BLaER1 (cell line): ENCODE measurements at regions not wholly inside any gene's neighbourhood (a gene's known extent, or its start where the extent isn't known, plus 50 kb on each side); places are given as distances from the start of the nearest gene placed in this dataset.

Experiments used
- H3K27ac ChIP-seq: shearing (Covaris generic); formaldehyde crosslinking; 2 replicates; pipeline ENCODE4 v1.8.1; 2022
- H3K27me3 ChIP-seq: shearing (Covaris generic); formaldehyde crosslinking; 2 replicates; pipeline ENCODE4 v1.8.1; 2022
- H3K36me3 ChIP-seq: shearing (Covaris generic); formaldehyde crosslinking; 2 replicates; pipeline ENCODE4 v1.8.1; 2022
- H3K4me1 ChIP-seq: shearing (Covaris generic); formaldehyde crosslinking; 2 replicates; pipeline ENCODE4 v1.8.1; 2022
- H3K4me2 ChIP-seq: shearing (Covaris generic); formaldehyde crosslinking; 2 replicates; pipeline ENCODE4 v1.8.1; 2022
- H3K4me3 ChIP-seq: shearing (Covaris generic); formaldehyde crosslinking; 2 replicates; pipeline ENCODE4 v1.8.1; 2022
- H3K9ac ChIP-seq: shearing (Covaris generic); formaldehyde crosslinking; 2 replicates; pipeline ENCODE4 v1.8.1; 2022
- H3K9me3 ChIP-seq: shearing (Covaris generic); formaldehyde crosslinking; 2 replicates; pipeline ENCODE4 v1.8.1; 2022
- H4K20me1 ChIP-seq: shearing (Covaris generic); formaldehyde crosslinking; 2 replicates; pipeline ENCODE4 v1.8.1; 2022
- Cebpa-rat ChIP-seq: shearing (Covaris generic); IDR thresholded peaks from 2 replicates; pipeline ENCODE4 v1.8.1; 2022

DNA sequence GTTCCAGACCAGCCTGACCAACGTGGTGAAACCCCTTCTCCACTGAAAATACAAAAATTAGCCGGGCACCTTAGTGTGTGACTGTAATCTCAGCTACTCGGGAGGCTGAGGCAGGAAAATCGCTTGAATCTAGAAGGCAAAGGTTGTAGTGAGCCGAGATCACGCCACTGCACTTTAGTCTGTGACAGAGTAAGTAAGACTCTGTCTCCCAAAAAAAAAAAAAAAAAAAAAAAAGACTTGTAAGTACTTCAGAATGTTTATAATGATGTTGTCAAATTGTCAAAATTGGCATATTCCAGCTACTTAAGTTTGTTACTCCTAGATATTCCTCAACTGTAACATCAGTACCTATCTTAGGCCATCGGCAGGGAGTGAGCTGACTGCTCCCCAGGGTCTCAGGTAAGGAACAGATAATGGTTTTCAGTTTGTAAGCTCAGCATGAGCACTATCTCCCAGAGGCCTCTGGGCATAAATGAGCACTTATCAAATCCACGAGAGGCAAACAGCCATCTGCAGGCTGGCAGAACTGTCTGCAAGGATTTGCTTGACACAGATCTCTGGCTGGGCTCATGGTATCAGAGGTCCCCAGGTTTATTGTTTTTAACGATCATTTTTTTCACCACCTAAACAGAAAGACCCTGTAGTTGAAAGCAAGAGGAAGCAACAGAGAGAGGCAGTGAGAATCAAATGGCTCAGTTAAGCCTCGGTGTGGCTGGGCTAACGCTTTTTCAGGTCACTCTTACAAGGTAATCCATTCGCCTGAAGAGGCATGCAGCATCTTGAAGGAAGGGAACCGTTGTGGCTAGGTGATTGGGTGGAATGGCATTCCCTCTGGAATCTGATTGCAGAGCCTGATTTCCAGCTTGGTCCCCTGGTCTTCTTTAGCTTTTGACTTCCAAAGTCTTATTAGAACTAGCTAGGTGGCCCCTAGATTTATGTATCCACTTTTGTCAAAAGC, 115.9 kb downstream of the LY86 start:
- H3K9ac ChIP-seq = peak overlapping the region; percentile 57; the same call in 1 of the 2 replicates
- peak overlapping the region; percentile 84 for H3K27ac ChIP-seq
- peak overlapping the region; percentile 84 for H3K4me2 ChIP-seq

DNA sequence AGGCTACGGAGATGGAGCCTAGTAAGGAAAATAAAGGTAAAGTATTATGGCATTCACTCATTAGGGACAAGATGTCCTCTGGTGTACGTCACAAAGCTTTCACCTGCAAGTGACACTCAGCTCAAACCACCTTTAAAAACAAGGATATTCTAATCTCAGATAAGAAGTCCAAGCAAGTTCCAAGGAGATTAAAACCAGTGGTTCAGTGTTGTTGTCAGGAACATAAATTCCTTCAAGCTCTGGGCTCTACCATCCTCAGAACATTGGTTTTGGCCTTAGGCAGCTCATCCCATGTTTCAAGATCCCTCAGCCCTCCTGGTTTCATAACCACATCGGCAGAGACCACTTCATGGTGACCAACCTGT, 116.5 kb downstream of the LY86 start:
- Histone ChIP-seq H3K4me2 (peak overlapping the region; percentile 84), H3K27ac (0 out of 2 replicates have a peak overlapping the region, but pooled peaks have one; percentile 4), H3K9ac (no peak overlapping the region), H3K9me3 (no peaks in the 10 kb centered on the region), H4K20me1 (no peaks in the 10 kb centered on the region), H3K4me1 (peaks cover 57% of the 10 kb centered on the region), H3K4me3 (no peak overlapping the region), H3K36me3 (no peaks in the 10 kb centered on the region), H3K27me3 (no peaks in the 10 kb centered on the region)
- no peak for TF ChIP-seq Cebpa-rat

More for the DNA sequence above, 115.9 kb downstream of the LY86 start:
- H3K4me3 ChIP-seq = no peak overlapping the region
- no peaks in the 10 kb centered on the region for H3K36me3 ChIP-seq
- no peak for TF ChIP-seq Cebpa-rat
- peaks cover 60% of the 10 kb centered on the region for H3K4me1 ChIP-seq
- no peaks in the 10 kb centered on the region for H4K20me1 ChIP-seq
- H3K9me3 ChIP-seq = no peaks in the 10 kb centered on the region
- no peaks in the 10 kb centered on the region for H3K27me3 ChIP-seq

GRCh38 chr6:6705915-6706675, 117.6 kb downstream of the LY86 start:
- Histone ChIP-seq H3K4me2 (no peak overlapping the region), H3K9ac (no peak overlapping the region), H3K4me3 (no peak overlapping the region), H3K27me3 (no peaks in the 10 kb centered on the region), H4K20me1 (no peaks in the 10 kb centered on the region), H3K9me3 (no peaks in the 10 kb centered on the region), H3K36me3 (no peaks in the 10 kb centered on the region), H3K27ac (no peak overlapping the region), H3K4me1 (peaks cover 57% of the 10 kb centered on the region)
- TF ChIP-seq Cebpa-rat = no peak

DNA sequence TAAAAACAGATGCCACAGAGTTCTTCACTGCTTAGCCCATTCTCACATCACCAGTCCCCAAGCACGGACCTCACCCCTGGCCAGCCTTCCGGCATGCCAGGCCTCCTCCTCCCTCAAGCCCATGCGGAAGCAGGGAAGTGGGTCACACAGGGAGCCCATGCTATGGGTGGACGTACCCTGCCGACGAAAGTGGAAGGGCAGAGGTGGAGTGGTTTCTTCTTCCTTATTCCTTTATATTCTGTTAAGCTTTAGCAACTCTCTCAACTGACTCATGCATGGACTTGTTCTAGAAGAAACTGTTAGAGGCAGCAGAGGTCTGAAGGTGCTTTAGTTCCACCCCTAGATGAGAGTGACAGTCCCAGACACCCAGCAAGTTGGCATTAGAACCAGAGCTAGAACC, 118.6 kb downstream of the LY86 start:
- no peaks in the 10 kb centered on the region for H3K27me3 ChIP-seq
- no peak overlapping the region for H3K27ac ChIP-seq
- H3K4me1 ChIP-seq = peaks cover 56% of the 10 kb centered on the region
- H3K9ac ChIP-seq = no peak overlapping the region
- no peak overlapping the region for H3K4me2 ChIP-seq
- no peak overlapping the region for H3K4me3 ChIP-seq
- H4K20me1 ChIP-seq = no peaks in the 10 kb centered on the region
- no peaks in the 10 kb centered on the region for H3K36me3 ChIP-seq
- no peaks in the 10 kb centered on the region for H3K9me3 ChIP-seq
- no peak for TF ChIP-seq Cebpa-rat

DNA sequence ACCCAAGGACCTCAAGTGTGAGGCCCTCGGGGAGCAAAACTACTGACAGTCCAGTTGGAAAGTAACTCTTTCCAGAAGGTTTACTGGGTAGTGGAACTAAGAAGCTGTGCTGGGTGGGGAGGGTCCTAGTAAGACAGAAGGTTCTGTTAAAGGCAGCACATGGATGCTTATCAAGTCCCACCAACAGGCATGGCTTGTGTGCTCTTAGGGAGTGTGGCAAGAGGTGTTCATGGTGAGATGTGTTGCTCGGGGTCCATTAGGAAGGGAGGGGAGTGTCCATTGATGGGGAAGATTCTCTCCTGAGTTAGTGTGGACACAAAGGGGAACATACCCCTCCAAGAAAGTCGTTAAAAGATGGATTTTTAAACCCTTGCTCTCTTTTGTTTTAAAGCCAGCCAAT, 120.6 kb downstream of the LY86 start:
- Histone ChIP-seq H3K27me3 (no peaks in the 10 kb centered on the region), H3K9ac (no peak overlapping the region), H3K36me3 (no peaks in the 10 kb centered on the region), H3K4me1 (peaks cover 60% of the 10 kb centered on the region), H3K4me3 (no peak overlapping the region), H3K27ac (no peak overlapping the region), H4K20me1 (no peaks in the 10 kb centered on the region), H3K4me2 (no peak overlapping the region), H3K9me3 (no peaks in the 10 kb centered on the region)
- TF ChIP-seq Cebpa-rat = no peak

GRCh38 chr6:6711031-6711785, 122.7 kb downstream of the LY86 start:
- Histone ChIP-seq H3K27me3 (no peaks in the 10 kb centered on the region), H4K20me1 (no peaks in the 10 kb centered on the region), H3K4me2 (peak overlapping the region; percentile 94), H3K27ac (peak overlapping the region; percentile 90), H3K9ac (peak overlapping the region; percentile 59), H3K4me3 (peak overlapping the region; percentile 29; the same call in 1 of the 2 replicates), H3K36me3 (no peaks in the 10 kb centered on the region), H3K9me3 (no peaks in the 10 kb centered on the region), H3K4me1 (peaks cover 60% of the 10 kb centered on the region)
- TF ChIP-seq Cebpa-rat = no peak

- H3K27ac ChIP-seq = peak overlapping the region; percentile 90
- no peaks in the 10 kb centered on the region for H3K36me3 ChIP-seq
- TF ChIP-seq Cebpa-rat = no peak
- H3K9me3 ChIP-seq = no peaks in the 10 kb centered on the region
- peak overlapping the region; percentile 72 for H3K9ac ChIP-seq
- peak overlapping the region; percentile 55 for H3K4me3 ChIP-seq
- H3K4me1 ChIP-seq = peaks cover 67% of the 10 kb centered on the region
- H4K20me1 ChIP-seq = no peaks in the 10 kb centered on the region
- no peaks in the 10 kb centered on the region for H3K27me3 ChIP-seq
- H3K4me2 ChIP-seq = peak overlapping the region; percentile 94
These were observed 123.4 kb downstream of the LY86 start for GRCh38 chr6:6711832-6712448.

- no peak for TF ChIP-seq Cebpa-rat
- peaks cover 75% of the 10 kb centered on the region for H3K4me1 ChIP-seq
- no peaks in the 10 kb centered on the region for H3K9me3 ChIP-seq
- no peaks in the 10 kb centered on the region for H3K27me3 ChIP-seq
- peak overlapping the region; percentile 72 for H3K9ac ChIP-seq
- H4K20me1 ChIP-seq = no peaks in the 10 kb centered on the region
- peak overlapping the region; percentile 90 for H3K27ac ChIP-seq
- H3K36me3 ChIP-seq = no peaks in the 10 kb centered on the region
- H3K4me2 ChIP-seq = peak overlapping the region; percentile 94
- H3K4me3 ChIP-seq = peak overlapping the region; percentile 55
These were observed 124.2 kb downstream of the LY86 start for GRCh38 chr6:6712449-6713403.
